ENCODE measurements at regions not wholly inside any gene's neighbourhood (a gene's known extent, or its start where the extent isn't known, plus 50 kb on each side); places are given as distances from the start of the nearest gene placed in this dataset.
"Not testable (repeated sequence)": the region's sequence is repeated elsewhere in the genome, so short reads cannot be mapped to it uniquely, and the experiment has no call there.

GRCh38 chr1:229176457-229176856, 94.5 kb upstream of the RAB4A start:
- not testable (repeated sequence) for H3K4me3 ChIP-seq (IDR thresholded peaks at IDR 0.05; ENCODE audit: insufficient read depth, low read depth, low read length); H3K4me1 ChIP-seq (ENCODE audit: low read depth, poor library complexity, severe bottlenecking); H2AFZ ChIP-seq (ENCODE audit: low read depth); H3K27me3 ChIP-seq (ENCODE audit: insufficient read depth, low read depth); H4K20me1 ChIP-seq (ENCODE audit: insufficient read depth); H3K27ac ChIP-seq; H3K36me3 ChIP-seq (ENCODE audit: insufficient read depth); H3K4me2 ChIP-seq; H3K79me2 ChIP-seq (ENCODE audit: insufficient read depth, low read depth); H3K9ac ChIP-seq

- Histone ChIP-seq H3K9ac (no peak overlapping the region), H4K20me1 (ENCODE audit: insufficient read depth) (no peaks in the 10 kb centered on the region), H3K79me2 (ENCODE audit: insufficient read depth, low read depth) (no peaks in the 10 kb centered on the region), H3K27me3 (ENCODE audit: insufficient read depth, low read depth) (no peaks in the 10 kb centered on the region), H3K4me1 (ENCODE audit: low read depth, poor library complexity, severe bottlenecking) (no peaks in the 10 kb centered on the region), H3K36me3 (ENCODE audit: insufficient read depth) (no peaks in the 10 kb centered on the region), H3K4me3 (IDR thresholded peaks at IDR 0.05; ENCODE audit: insufficient read depth, low read depth, low read length) (no peak overlapping the region), H3K4me2 (no peak overlapping the region), H2AFZ (ENCODE audit: low read depth) (no peak overlapping the region), H3K27ac (no peak overlapping the region)
- TF ChIP-seq, protein P1, sequence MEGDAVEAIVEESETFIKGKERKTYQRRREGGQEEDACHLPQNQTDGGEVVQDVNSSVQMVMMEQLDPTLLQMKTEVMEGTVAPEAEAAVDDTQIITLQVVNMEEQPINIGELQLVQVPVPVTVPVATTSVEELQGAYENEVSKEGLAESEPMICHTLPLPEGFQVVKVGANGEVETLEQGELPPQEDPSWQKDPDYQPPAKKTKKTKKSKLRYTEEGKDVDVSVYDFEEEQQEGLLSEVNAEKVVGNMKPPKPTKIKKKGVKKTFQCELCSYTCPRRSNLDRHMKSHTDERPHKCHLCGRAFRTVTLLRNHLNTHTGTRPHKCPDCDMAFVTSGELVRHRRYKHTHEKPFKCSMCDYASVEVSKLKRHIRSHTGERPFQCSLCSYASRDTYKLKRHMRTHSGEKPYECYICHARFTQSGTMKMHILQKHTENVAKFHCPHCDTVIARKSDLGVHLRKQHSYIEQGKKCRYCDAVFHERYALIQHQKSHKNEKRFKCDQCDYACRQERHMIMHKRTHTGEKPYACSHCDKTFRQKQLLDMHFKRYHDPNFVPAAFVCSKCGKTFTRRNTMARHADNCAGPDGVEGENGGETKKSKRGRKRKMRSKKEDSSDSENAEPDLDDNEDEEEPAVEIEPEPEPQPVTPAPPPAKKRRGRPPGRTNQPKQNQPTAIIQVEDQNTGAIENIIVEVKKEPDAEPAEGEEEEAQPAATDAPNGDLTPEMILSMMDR (conservative IDR thresholded peaks at IDR 0.05; ENCODE audit: low read depth, low read length) = no peak
These were observed 90.8 kb upstream of the RAB4A start for GRCh38 chr1:229180161-229180560.

DNA sequence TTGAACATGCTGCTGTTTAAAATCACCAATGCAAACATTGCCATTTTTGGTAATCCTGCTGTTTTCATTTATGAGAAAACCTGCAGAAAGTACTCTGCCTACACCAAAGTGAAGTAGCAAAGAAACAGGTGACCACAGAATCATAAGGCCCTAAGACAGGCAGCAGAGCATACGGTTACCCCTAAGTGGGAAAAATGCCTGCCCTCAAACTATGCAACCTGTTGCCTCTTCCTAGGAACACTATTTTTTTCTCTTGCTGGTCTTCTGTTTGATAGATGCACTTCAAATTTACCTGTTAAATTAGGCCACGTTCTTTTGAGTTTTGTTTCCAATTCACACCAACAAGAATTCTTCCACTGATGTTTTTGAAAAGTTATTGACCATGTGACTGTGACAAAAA, 89.5 kb upstream of the RAB4A start:
- no peaks in the 10 kb centered on the region for H3K4me1 ChIP-seq (ENCODE audit: low read depth, poor library complexity, severe bottlenecking)
- no peak overlapping the region for H3K4me3 ChIP-seq (IDR thresholded peaks at IDR 0.05; ENCODE audit: insufficient read depth, low read depth, low read length)
- no peak overlapping the region for H3K27ac ChIP-seq
- H3K27me3 ChIP-seq (ENCODE audit: insufficient read depth, low read depth) = no peaks in the 10 kb centered on the region
- H2AFZ ChIP-seq (ENCODE audit: low read depth) = no peak overlapping the region
- H3K36me3 ChIP-seq (ENCODE audit: insufficient read depth) = no peaks in the 10 kb centered on the region
- no peak overlapping the region for H3K4me2 ChIP-seq
- no peaks in the 10 kb centered on the region for H3K79me2 ChIP-seq (ENCODE audit: insufficient read depth, low read depth)
- H3K9ac ChIP-seq = no peak overlapping the region
- H4K20me1 ChIP-seq (ENCODE audit: insufficient read depth) = no peaks in the 10 kb centered on the region
- TF ChIP-seq, protein P1 (conservative IDR thresholded peaks at IDR 0.05; ENCODE audit: low read depth, low read length) = no peak

GRCh38 chr1:229183588-229183987, 87.3 kb upstream of the RAB4A start:
- H2AFZ ChIP-seq (ENCODE audit: low read depth) = no peak overlapping the region
- H3K4me2 ChIP-seq = no peak overlapping the region
- H3K4me1 ChIP-seq (ENCODE audit: low read depth, poor library complexity, severe bottlenecking) = no peaks in the 10 kb centered on the region
- no peaks in the 10 kb centered on the region for H3K79me2 ChIP-seq (ENCODE audit: insufficient read depth, low read depth)
- TF ChIP-seq, protein P1 (conservative IDR thresholded peaks at IDR 0.05; ENCODE audit: low read depth, low read length) = no peak
- no peaks in the 10 kb centered on the region for H3K27me3 ChIP-seq (ENCODE audit: insufficient read depth, low read depth)
- H3K4me3 ChIP-seq (IDR thresholded peaks at IDR 0.05; ENCODE audit: insufficient read depth, low read depth, low read length) = no peak overlapping the region
- H3K27ac ChIP-seq = no peak overlapping the region
- no peaks in the 10 kb centered on the region for H3K36me3 ChIP-seq (ENCODE audit: insufficient read depth)
- no peak overlapping the region for H3K9ac ChIP-seq
- no peaks in the 10 kb centered on the region for H4K20me1 ChIP-seq (ENCODE audit: insufficient read depth)

DNA sequence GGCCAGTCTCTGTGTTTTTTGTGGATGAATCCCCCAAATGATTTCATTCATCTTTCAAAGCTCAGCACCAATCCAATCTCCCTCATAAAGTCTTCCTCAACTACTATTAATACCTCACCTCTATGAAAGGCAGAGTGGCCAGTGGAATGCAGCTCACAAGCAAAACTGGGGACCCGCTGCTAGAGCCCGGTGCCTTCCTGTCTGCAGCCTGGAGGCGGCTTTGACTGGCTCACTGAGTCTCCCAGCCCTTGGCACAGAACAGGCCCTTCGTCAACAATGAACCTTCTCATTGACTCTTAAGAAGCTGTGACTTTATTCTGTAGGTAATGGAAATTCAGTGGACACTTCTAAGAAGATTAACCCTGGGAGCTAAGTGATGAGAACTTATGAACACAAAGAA, 86.8 kb upstream of the RAB4A start:
- no peaks in the 10 kb centered on the region for H3K79me2 ChIP-seq (ENCODE audit: insufficient read depth, low read depth)
- H3K9ac ChIP-seq = no peak overlapping the region
- no peaks in the 10 kb centered on the region for H3K27me3 ChIP-seq (ENCODE audit: insufficient read depth, low read depth)
- TF ChIP-seq, protein P1 (conservative IDR thresholded peaks at IDR 0.05; ENCODE audit: low read depth, low read length) = no peak
- no peak overlapping the region for H2AFZ ChIP-seq (ENCODE audit: low read depth)
- no peaks in the 10 kb centered on the region for H3K4me1 ChIP-seq (ENCODE audit: low read depth, poor library complexity, severe bottlenecking)
- H3K36me3 ChIP-seq (ENCODE audit: insufficient read depth) = no peaks in the 10 kb centered on the region
- no peak overlapping the region for H3K4me2 ChIP-seq
- H3K27ac ChIP-seq = no peak overlapping the region
- H3K4me3 ChIP-seq (IDR thresholded peaks at IDR 0.05; ENCODE audit: insufficient read depth, low read depth, low read length) = no peak overlapping the region
- H4K20me1 ChIP-seq (ENCODE audit: insufficient read depth) = no peaks in the 10 kb centered on the region
